Right lobe of liver (tissue), 6 donors: ENCODE measurements at regions not wholly inside any gene's neighbourhood (a gene's known extent, or its start where the extent isn't known, plus 50 kb on each side); places are given as distances from the start of the nearest gene placed in this dataset.

ENCODE experiments used
- ATAC-seq, 4 donors: fragments of 200-7000 bp; cut with Tn5 transposase; one replicate each; pipeline ENCODE4 v1.9.1; 2020; ENCODE audit warnings: mild to moderate bottlenecking in 4 of 4, moderate library complexity in 4 of 4
- DNase-seq, 3 donors: peaks; one replicate each; pipeline ENCODE4 v3.0.0-alpha.2; 2020
- H3K27ac ChIP-seq, 3 donors: fragments of 200-600 bp; one replicate each; pipeline ENCODE4 v1.8.0; 2022
- H3K27me3 ChIP-seq, 2 donors: fragments of 200-600 bp; one replicate each; pipeline ENCODE4 v1.8.0; 2022
- H3K36me3 ChIP-seq, 4 donors: fragments of 200-600 bp; sonication (generic) in 1 of 4; one replicate each; pipeline versions ENCODE4 v1.5.1 to v1.8.0; 2017 to 2022; ENCODE audit warnings: control low read depth in 1 of 4
- H3K4me1 ChIP-seq, 4 donors: fragments of 200-600 bp; sonication (generic) in 1 of 4; one replicate each; pipeline versions ENCODE4 v1.5.1 to v1.8.0; 2017 to 2022; ENCODE audit warnings: control low read depth in 1 of 4
- H3K4me3 ChIP-seq, 3 donors: fragments of 200-600 bp; one replicate each; pipeline ENCODE4 v1.8.0; 2022
- H3K9me3 ChIP-seq, 4 donors: fragments of 200-600 bp; sonication (generic) in 1 of 4; one replicate each; pipeline versions ENCODE4 v1.5.1 to v1.8.0; 2017 to 2022; ENCODE audit warnings: control low read depth in 1 of 4
- CTCF ChIP-seq, 4 donors: fragments of 200-600 bp in 3 of 4; fragments of 450-650 bp in 1 of 4; IDR thresholded peaks; one replicate each; pipeline versions ENCODE4 v1.5.1 to v1.8.0; 2016 to 2022; ENCODE audit warnings: antibody characterized with exemption in 4 of 4, mild to moderate bottlenecking in 2 of 4
- POLR2A ChIP-seq: fragments of 450-650 bp; IDR thresholded peaks from one replicate; pipeline ENCODE4 v1.6.1; 2017; ENCODE audit warnings: antibody characterized with exemption, mild to moderate bottlenecking
- WGBS: methylation state at CpG from one replicate; pipeline ENCODE4 v1.1.6; 2018; ENCODE audit warnings: low coverage, low lambda C conversion rate; ENCODE audit not compliant: insufficient coverage; ENCODE audit errors: missing lambda C conversion rate; 5-methylcytosine and 5-hydroxymethylcytosine counted together
- intact Hi-C, 2 donors: fragments of 100-400 bp; cut with DNase I; formaldehyde crosslinking; loops; one replicate each; pipeline versions ENCODE4 v1.11.2 to v1.14.1; 2022
- donor health status: DM: no; HTN: yes; CAD: no.
- donor health status: DM: no; HTN: no; CAD: no.
- donor health status: DM: no; HTN: no; CAD: no.
- donor health status: DM: no; HTN: yes; CAD: no.
- donor health status: DM: no; HTN: yes; CAD: no.

GRCh38 chr1:105017587-105017986, 1267.9 kb downstream of the AMY1C start:
- Histone ChIP-seq H3K36me3 (no peaks in the 10 kb centered on the region), H3K4me1 (no peaks in the 10 kb centered on the region), H3K9me3 (no peaks in the 10 kb centered on the region), H3K27ac (no peak overlapping the region), H3K4me3 (no peak overlapping the region), H3K27me3 (no peaks in the 10 kb centered on the region)
- ATAC-seq (no peak), DNase-seq (no peak)
- no peak for TF ChIP-seq CTCF (IDR thresholded peaks at IDR 0.05)
- no peak for TF ChIP-seq POLR2A
- WGBS, result 60% methylated on average over 5 of the region's 7 CpGs
- intact Hi-C loops, result no loop called here

GRCh38 chr1:105023719-105024118, 1274.0 kb downstream of the AMY1C start:
- Histone ChIP-seq H3K9me3 (no peaks in the 10 kb centered on the region), H3K4me1 (no peaks in the 10 kb centered on the region), H3K36me3 (no peaks in the 10 kb centered on the region), H3K27me3 (no peaks in the 10 kb centered on the region), H3K4me3 (no peak overlapping the region), H3K27ac (no peak overlapping the region)
- intact Hi-C loops, result no loop called here
- TF ChIP-seq POLR2A, result no peak
- no peak for TF ChIP-seq CTCF (IDR thresholded peaks at IDR 0.05)
- ATAC-seq, result no peak
- DNase-seq, result no peak

GRCh38 chr1:105027838-105028471, 1278.3 kb downstream of the AMY1C start:
- no peak for TF ChIP-seq CTCF (IDR thresholded peaks at IDR 0.05)
- TF ChIP-seq POLR2A, result no peak
- 60% methylated on average over 1 of the region's 3 CpGs for WGBS
- intact Hi-C loops, result no loop called here
- H3K4me3 ChIP-seq, result no peak overlapping the region
- no peaks in the 10 kb centered on the region for H3K4me1 ChIP-seq
- H3K9me3 ChIP-seq, result no peaks in the 10 kb centered on the region
- no peak overlapping the region for H3K27ac ChIP-seq
- no peak for ATAC-seq
- H3K27me3 ChIP-seq, result no peaks in the 10 kb centered on the region
- DNase-seq, result no peak
- no peaks in the 10 kb centered on the region for H3K36me3 ChIP-seq

GRCh38 chr1:105072446-105072845, 1322.7 kb downstream of the AMY1C start:
- H3K4me3 ChIP-seq, result no peak overlapping the region
- intact Hi-C loops, result no loop called here
- no peak for DNase-seq
- WGBS, result no CpG with 5 or more reads among the region's 3 CpGs
- no peak overlapping the region for H3K27ac ChIP-seq
- H3K27me3 ChIP-seq, result no peaks in the 10 kb centered on the region
- H3K4me1 ChIP-seq, result no peaks in the 10 kb centered on the region
- ATAC-seq, result no peak
- no peak for TF ChIP-seq CTCF (IDR thresholded peaks at IDR 0.05)
- TF ChIP-seq POLR2A, result no peak
- no peaks in the 10 kb centered on the region for H3K9me3 ChIP-seq
- H3K36me3 ChIP-seq, result no peaks in the 10 kb centered on the region

- H3K27ac ChIP-seq, result no peak overlapping the region
- H3K9me3 ChIP-seq, result no peaks in the 10 kb centered on the region
- intact Hi-C loops, result no loop called here
- WGBS, result 63% methylated on average over 3 of the region's 3 CpGs
- no peak for DNase-seq
- no peak for TF ChIP-seq CTCF (IDR thresholded peaks at IDR 0.05)
- no peak for TF ChIP-seq POLR2A
- H3K4me3 ChIP-seq, result no peak overlapping the region
- H3K4me1 ChIP-seq, result no peaks in the 10 kb centered on the region
- ATAC-seq, result no peak
- no peaks in the 10 kb centered on the region for H3K36me3 ChIP-seq
- H3K27me3 ChIP-seq, result no peaks in the 10 kb centered on the region
Observed at GRCh38 chr1:105072850-105073249, 1323.2 kb downstream of the AMY1C start.
